GM12875 (cell line): ENCODE measurements at regions not wholly inside any gene's neighbourhood (a gene's known extent, or its start where the extent isn't known, plus 50 kb on each side); places are given as distances from the start of the nearest gene placed in this dataset.

ENCODE experiments used
- H3K4me3 ChIP-seq: one replicate; pipeline ENCODE4 v1.5.1; 2011; ENCODE audit warnings: low read depth, low read length, control low read depth
- TF ChIP-seq, protein P1 (sequence below): IDR thresholded peaks from 2 replicates; pipeline ENCODE4 v1.5.1; 2011; ENCODE audit warnings: low read depth, mild to moderate bottlenecking, control low read depth, inconsistent platforms, low read length, moderate library complexity, borderline replicate concordance; ENCODE audit not compliant: insufficient read depth

DNA sequence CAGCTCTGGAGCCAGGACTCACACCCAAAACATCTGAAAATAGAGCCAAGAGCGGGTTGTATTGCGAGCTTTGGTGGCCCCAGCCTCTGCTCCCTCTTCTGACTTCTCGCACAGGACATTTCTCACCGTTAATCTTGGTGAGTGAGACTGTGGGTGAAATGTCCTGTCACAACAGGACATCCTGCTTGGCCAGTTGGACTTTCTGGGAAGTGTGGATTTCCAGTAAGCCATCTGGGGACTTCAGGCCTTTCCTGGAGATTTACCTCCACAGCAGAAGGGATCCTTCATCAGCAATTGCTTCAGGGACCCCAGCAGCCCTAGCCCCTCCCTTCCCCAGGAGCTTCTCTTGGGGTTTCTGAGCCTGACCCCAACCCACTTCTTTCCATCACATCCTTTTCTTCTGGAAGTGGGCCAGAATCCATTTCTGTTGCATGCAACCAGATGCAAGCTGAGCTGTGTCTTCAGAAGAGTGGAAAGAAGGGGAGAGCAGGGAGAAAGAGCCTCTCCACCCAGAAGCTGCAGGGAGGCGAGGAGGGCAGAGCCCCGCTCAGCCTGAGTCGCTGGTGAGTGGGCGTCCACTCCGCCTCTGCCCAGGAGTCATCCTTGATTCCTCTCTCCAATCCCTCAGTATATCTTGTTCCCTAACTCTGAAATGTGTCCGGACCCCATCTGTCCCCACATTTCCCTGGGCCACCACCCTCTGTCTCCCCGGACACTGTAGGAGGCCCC is 50.3 kb upstream of the GADD45G start:
- TF ChIP-seq, protein P1, sequence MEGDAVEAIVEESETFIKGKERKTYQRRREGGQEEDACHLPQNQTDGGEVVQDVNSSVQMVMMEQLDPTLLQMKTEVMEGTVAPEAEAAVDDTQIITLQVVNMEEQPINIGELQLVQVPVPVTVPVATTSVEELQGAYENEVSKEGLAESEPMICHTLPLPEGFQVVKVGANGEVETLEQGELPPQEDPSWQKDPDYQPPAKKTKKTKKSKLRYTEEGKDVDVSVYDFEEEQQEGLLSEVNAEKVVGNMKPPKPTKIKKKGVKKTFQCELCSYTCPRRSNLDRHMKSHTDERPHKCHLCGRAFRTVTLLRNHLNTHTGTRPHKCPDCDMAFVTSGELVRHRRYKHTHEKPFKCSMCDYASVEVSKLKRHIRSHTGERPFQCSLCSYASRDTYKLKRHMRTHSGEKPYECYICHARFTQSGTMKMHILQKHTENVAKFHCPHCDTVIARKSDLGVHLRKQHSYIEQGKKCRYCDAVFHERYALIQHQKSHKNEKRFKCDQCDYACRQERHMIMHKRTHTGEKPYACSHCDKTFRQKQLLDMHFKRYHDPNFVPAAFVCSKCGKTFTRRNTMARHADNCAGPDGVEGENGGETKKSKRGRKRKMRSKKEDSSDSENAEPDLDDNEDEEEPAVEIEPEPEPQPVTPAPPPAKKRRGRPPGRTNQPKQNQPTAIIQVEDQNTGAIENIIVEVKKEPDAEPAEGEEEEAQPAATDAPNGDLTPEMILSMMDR, result no peak
- H3K4me3 ChIP-seq, result no peak overlapping the region

DNA sequence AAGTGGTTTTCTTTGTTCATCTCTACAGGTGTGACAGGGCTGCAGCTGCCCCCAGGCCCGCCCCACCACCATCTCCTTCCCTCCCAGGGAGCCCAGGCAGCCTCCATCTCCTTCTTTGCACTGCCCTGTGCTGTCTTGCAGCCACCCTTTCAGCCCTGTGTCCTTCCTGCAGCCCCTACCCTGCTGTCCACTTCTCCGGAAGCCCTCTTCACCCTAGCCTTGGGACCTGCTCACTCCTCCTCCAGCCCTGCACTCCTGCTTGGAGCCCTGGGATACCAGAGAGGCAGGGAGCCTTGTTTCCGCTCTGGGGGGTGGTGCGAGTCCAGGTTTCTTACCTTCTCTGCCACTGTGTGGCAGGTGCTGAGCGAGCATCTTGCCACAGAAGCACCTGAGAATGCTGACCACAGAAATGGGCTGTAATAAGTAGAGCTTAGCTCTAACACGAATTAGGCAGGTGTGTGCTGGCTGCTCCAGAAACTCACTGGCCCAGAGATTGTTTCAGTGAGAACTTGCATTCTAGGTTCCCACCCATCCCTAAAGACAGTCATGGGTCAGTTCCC is 51.3 kb upstream of the GADD45G start:
- TF ChIP-seq, protein P1, result no peak
- H3K4me3 ChIP-seq, result no peak overlapping the region

DNA sequence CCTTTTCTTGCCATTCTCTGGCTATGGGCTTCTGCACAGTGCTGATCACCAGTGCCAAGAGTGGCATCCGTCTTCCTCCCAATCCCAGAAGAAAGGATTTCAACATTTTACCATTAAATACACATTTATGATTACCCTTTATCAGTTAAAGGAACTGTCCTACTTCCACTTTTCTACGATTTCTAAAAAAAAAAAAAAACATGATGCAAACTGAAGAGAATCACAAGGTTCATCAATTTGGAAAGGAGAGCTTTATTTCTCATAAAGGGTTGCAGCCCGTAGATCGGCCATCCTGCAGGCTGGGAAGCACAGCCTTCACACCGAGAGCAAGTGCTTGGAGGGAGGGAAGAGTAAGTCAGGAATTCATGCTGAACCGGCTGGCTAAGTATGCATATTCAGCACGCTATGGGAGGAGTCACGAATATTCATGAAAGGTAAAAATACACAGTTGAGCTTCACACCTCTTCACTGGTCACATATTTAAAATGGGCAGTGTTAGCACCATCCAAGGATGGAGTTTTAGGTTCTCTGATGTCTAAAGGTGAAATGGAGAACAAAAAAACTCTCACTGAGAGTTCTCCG is 52.5 kb upstream of the SEMA4D start:
- TF ChIP-seq, protein P1, result no peak
- no peak overlapping the region for H3K4me3 ChIP-seq

DNA sequence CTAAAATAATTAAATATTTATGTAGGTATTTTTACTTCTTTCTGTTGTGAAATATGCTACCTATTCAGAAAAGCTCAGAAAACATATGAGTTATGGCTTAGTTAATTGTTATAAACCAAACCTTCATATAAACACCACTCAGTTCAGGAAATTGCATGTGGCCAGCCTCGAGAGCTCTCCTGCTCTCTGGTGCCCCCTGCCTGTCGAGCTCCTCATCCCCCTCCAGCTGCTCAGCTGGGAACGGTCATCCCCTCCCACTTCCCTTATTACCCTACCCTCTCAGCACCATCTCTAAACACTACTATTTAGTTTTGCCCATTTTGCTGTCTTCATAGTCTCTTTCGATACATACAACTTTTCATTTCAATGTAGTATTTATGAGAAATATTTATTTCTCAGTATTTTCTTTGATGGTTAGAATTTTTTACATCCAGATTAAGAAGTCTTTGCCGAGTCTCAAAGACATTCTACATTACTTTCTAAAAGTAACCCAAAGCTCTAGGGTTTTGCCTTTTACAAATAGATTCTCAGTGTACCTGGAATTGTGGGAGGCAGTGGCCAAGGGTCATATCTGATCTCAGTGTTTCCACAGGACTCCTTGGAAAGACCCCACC is 51.2 kb upstream of the SEMA4D start:
- no peak overlapping the region for H3K4me3 ChIP-seq
- TF ChIP-seq, protein P1, result peak; percentile 87

DNA sequence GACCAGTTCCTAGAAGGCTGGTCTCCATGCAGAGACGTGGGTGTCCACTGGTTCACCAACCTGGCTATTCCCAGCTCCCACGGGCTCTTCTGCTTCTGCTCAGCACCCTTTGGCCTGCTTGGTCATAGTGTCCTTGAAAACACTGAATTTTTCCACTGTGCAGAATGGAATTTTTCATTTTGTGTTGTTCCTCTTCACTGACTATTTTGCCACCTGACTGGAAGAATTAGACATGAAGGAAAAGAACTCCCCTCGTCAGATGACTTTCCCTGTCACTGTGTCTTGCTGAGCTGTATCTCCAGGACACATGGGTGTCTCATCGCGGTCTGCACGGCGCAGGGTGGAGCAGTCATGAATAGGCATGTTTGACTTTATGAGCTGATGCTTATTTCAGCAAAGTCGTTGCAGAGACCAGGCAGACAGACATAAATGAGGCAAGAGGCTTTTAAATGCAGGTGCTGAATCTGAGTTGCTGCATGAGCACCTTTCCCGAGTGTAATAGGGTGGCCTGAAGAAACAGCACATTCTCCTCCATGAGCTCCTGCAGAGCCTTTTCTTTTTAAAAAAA is 50.2 kb upstream of the SEMA4D start:
- TF ChIP-seq, protein P1, result no peak
- no peak overlapping the region for H3K4me3 ChIP-seq
